ENCODE measurements at regions not wholly inside any gene's neighbourhood (a gene's known extent, or its start where the extent isn't known, plus 50 kb on each side); places are given as distances from the start of the nearest gene placed in this dataset.
A peak's percentile ranks its signal among the peaks of the same experiment; 100 is the strongest.

DNA sequence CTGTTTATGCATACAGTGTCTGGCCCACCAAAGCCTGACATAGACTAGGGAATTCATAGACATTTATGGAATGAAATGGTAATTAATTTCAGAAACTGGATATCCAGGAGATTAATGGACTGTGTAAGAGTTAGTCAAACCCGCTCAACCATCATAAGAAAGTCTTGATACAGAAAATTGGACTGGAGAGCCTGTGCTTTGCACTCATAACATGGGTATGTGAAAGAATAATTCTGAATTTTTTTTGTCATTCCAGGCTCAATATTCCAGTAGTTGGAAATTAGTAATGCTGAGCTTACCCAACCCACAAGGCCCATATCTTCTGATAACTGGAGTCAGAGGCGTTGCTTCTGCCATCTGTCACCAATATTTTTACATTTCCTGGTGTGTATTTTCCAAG lies 799.7 kb upstream of the IGFBP3 start:
- Mint-ChIP-seq H3K4me3 (no peak overlapping the region), H3K27me3 (ENCODE audit: low read depth) (no peaks in the 10 kb centered on the region), H3K9me3 (peaks cover 6% of the 10 kb centered on the region), H3K36me3 (ENCODE audit: low read depth) (no peaks in the 10 kb centered on the region), H3K4me1 (no peaks in the 10 kb centered on the region), H3K27ac (no peak overlapping the region)
- no peak for TF ChIP-seq CTCF (IDR thresholded peaks at IDR 0.05; ENCODE audit: unreplicated experiment in 3 of 3)

- no peaks in the 10 kb centered on the region for H3K36me3 Mint-ChIP-seq (ENCODE audit: low read depth)
- H3K27ac Mint-ChIP-seq: peak overlapping the region in 2 of 3 experiments; percentile 48 to 54
- H3K9me3 Mint-ChIP-seq: no peaks in the 10 kb centered on the region
- no peak overlapping the region for H3K4me3 Mint-ChIP-seq
- TF ChIP-seq CTCF (IDR thresholded peaks at IDR 0.05; ENCODE audit: unreplicated experiment in 3 of 3): no peak
- H3K4me1 Mint-ChIP-seq: peaks cover 6% of the 10 kb centered on the region
- no peaks in the 10 kb centered on the region for H3K27me3 Mint-ChIP-seq (ENCODE audit: low read depth)
These were observed 798.5 kb upstream of the IGFBP3 start for GRCh38 chr7:46719616-46720015.

DNA sequence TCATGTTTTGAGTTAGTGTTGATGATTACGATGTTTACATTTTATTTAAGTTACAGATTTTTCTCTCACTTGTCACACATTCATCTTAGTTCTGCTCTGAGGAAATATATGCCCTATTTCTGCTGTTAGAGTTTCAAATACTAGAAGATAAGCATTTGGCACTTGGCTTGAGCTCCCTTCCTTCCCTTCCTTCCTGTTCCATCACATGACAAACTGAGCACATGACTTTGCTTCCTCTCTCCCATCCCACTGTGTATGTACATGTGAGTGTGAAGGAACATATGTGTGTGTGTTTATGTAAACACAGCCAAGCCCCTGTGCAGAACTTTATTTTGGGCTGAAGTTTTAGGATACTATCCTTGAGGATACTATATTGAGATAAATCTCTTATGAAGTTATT lies 795.9 kb upstream of the IGFBP3 start:
- Mint-ChIP-seq H3K9me3 (no peaks in the 10 kb centered on the region), H3K4me1 (peaks cover 19% of the 10 kb centered on the region), H3K27me3 (ENCODE audit: low read depth) (no peaks in the 10 kb centered on the region), H3K27ac (peak overlapping the region in 2 of 3 experiments; percentile 5 to 73), H3K4me3 (no peak overlapping the region), H3K36me3 (ENCODE audit: low read depth) (no peaks in the 10 kb centered on the region)
- TF ChIP-seq CTCF (IDR thresholded peaks at IDR 0.05; ENCODE audit: unreplicated experiment in 3 of 3): no peak

DNA sequence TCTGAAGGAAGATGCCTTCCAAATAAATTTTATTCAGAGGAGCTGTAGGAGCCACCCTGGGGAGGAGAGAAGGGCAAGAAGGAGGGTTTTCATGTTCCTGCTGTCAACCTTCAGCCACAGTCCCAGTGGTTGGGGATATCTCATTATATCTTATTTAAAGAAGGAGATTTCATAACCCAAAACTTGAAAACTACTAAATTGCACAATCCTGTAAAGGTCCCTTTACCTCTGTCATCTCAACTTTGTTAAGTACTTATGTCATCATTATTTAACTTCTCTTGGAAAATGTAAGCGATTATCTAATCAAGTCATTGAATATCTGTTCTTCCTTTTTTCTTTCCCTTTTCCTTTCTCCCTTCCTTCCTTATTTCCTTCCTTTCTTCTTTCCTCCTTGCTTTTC lies 794.5 kb upstream of the IGFBP3 start:
- no peak for TF ChIP-seq CTCF (IDR thresholded peaks at IDR 0.05; ENCODE audit: unreplicated experiment in 3 of 3)
- no peaks in the 10 kb centered on the region for H3K9me3 Mint-ChIP-seq
- H3K4me1 Mint-ChIP-seq: peaks cover 29% of the 10 kb centered on the region
- no peak overlapping the region for H3K4me3 Mint-ChIP-seq
- H3K27ac Mint-ChIP-seq: no peak overlapping the region
- H3K36me3 Mint-ChIP-seq (ENCODE audit: low read depth): no peaks in the 10 kb centered on the region
- H3K27me3 Mint-ChIP-seq (ENCODE audit: low read depth): no peaks in the 10 kb centered on the region

DNA sequence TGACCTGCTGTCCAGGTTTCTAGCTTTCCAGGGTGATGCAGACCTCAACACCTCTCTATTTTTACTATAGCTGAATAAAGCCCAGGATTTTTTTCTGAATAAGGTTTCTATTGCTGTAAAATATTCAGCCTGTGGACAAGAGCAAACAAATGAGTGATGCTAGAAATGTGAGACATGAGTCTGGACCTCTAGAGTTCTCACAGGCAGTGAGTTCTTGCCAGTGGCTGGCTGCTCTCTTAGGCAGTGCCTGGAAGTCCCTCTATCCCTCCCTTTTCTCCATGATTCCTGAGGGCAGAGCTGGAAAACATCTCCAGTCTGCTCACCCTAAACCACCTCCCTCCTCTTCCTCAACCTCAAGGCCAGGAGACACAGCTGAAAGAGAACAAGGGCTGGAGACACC lies 793.8 kb upstream of the IGFBP3 start:
- TF ChIP-seq CTCF (IDR thresholded peaks at IDR 0.05; ENCODE audit: unreplicated experiment in 3 of 3): no peak
- Mint-ChIP-seq H3K27me3 (ENCODE audit: low read depth) (no peaks in the 10 kb centered on the region), H3K36me3 (ENCODE audit: low read depth) (no peaks in the 10 kb centered on the region), H3K4me3 (no peak overlapping the region), H3K9me3 (no peaks in the 10 kb centered on the region), H3K27ac (peak overlapping the region; percentile 73 to 80 (median 75)), H3K4me1 (peaks cover 29% of the 10 kb centered on the region)

DNA sequence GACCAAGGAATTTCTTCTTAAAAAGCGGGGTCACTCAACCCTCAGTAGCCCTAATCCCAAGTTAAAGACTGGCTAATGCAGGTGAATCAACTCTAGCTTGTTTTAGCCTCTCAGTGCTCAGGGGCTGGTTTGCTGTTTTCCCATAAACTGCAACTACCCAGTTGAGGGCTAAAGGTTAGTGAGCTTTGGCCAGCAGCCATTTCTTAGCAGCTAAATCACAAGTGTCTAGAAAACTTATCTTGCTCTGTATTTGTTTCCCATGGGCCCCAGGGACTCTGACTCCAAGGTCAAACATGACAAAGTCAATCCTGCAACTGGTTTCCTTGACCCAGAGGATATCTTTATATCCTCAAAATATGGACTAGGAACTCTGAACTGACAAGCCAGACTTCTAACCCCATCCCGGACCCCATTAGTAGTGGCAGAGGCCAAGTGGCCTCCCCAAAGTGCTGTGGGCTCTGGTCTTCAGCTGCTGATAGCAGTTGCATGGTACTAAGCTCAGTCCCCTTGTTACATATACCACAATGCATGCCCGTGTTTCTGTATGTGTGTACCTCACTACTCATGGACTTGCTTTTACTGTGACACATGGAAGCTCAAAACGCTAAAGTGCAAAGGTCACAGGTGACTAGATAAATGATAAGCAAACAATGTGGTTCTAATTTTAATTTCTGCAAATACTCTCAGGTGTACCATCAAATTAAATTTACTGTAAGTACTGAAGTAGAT lies 793.0 kb upstream of the IGFBP3 start:
- Mint-ChIP-seq H3K4me1 (peaks cover 29% of the 10 kb centered on the region), H3K9me3 (no peaks in the 10 kb centered on the region), H3K4me3 (no peak overlapping the region), H3K36me3 (ENCODE audit: low read depth) (no peaks in the 10 kb centered on the region), H3K27ac (peak overlapping the region; percentile 11 to 75 (median 52)), H3K27me3 (ENCODE audit: low read depth) (no peaks in the 10 kb centered on the region)
- TF ChIP-seq CTCF (IDR thresholded peaks at IDR 0.05; ENCODE audit: unreplicated experiment in 3 of 3): no peak

Measured in nephron (organoid).